ENCODE measurements at regions not wholly inside any gene's neighbourhood (a gene's known extent, or its start where the extent isn't known, plus 50 kb on each side); places are given as distances from the start of the nearest gene placed in this dataset.

DNA sequence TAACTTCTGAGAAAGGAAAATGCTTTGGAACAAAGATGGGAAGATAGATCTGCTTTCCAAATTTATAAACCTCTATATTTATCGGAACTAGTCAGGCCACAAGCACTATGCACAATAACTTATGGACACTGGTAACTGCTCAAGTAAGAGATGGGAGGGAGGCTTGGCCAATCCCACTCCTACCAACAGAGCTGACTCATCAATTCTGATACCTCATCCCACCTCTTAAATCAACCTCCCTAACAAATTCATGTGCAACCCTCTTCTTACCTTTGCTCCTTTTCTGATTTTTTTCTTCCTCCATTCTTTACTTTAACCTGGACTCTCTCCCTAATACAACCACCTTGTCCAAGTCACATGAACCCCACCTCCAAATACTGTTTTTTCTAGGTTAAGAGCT is 289.9 kb upstream of the FAM241A start:
- Histone ChIP-seq H3K27ac (ENCODE audit: low read length) (no peak overlapping the region), H3K27me3 (ENCODE audit: control insufficient read depth, insufficient read depth, low read length) (peaks cover 2% of the 10 kb centered on the region; the same call in 1 of the 2 replicates), H3K4me1 (ENCODE audit: control insufficient read depth, insufficient read depth, low read length) (no peaks in the 10 kb centered on the region), H3K9me3 (ENCODE audit: control insufficient read depth, insufficient read depth, low read depth, low read length) (no peaks in the 10 kb centered on the region), H3K4me3 (ENCODE audit: low read depth in 2 of 2, low read length in 2 of 2) (no peak overlapping the region), H3K36me3 (ENCODE audit: control insufficient read depth, insufficient read depth, low read length) (no peaks in the 10 kb centered on the region)
- TF ChIP-seq SIN3A (IDR thresholded peaks at IDR 0.05; ENCODE audit: borderline replicate concordance, insufficient read depth, low read depth, low read length) (no peak), CTCF (IDR thresholded peaks at IDR 0.05) (no peak), POLR2AphosphoS5 (IDR thresholded peaks at IDR 0.05; ENCODE audit: low read depth, low read length) (no peak), TCF7L2 (IDR thresholded peaks at IDR 0.05; ENCODE audit: low read depth, low read length) (no peak)
- TF ChIP-seq, protein P1, sequence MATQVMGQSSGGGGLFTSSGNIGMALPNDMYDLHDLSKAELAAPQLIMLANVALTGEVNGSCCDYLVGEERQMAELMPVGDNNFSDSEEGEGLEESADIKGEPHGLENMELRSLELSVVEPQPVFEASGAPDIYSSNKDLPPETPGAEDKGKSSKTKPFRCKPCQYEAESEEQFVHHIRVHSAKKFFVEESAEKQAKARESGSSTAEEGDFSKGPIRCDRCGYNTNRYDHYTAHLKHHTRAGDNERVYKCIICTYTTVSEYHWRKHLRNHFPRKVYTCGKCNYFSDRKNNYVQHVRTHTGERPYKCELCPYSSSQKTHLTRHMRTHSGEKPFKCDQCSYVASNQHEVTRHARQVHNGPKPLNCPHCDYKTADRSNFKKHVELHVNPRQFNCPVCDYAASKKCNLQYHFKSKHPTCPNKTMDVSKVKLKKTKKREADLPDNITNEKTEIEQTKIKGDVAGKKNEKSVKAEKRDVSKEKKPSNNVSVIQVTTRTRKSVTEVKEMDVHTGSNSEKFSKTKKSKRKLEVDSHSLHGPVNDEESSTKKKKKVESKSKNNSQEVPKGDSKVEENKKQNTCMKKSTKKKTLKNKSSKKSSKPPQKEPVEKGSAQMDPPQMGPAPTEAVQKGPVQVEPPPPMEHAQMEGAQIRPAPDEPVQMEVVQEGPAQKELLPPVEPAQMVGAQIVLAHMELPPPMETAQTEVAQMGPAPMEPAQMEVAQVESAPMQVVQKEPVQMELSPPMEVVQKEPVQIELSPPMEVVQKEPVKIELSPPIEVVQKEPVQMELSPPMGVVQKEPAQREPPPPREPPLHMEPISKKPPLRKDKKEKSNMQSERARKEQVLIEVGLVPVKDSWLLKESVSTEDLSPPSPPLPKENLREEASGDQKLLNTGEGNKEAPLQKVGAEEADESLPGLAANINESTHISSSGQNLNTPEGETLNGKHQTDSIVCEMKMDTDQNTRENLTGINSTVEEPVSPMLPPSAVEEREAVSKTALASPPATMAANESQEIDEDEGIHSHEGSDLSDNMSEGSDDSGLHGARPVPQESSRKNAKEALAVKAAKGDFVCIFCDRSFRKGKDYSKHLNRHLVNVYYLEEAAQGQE (IDR thresholded peaks at IDR 0.05; ENCODE audit: insufficient read depth in 1 of 2, low read depth in 2 of 2, low read length in 1 of 2), result no peak
- intact Hi-C loops (cut with micrococcal nuclease; ENCODE audit: unreplicated experiment), result loop anchor here (10.0 kb wide), 1 partner anchor 179 kb away; no protein-coding TSS in a partner anchor
- ChIA-PET POLR2A (no interaction called here), CTCF (interaction anchor here (1.0 kb wide), 1 partner anchor 82 kb away, joined by 3 read pairs; no protein-coding TSS in a partner anchor)
- ATAC-seq, result no peak
- in situ Hi-C loops (cut with HindIII; ENCODE audit: low pct_unique_long_range_greater_than_20kb, low sequenced_read_pairs), result no loop called here
- DNase-seq (ENCODE audit: low read depth, low spot score), result no peak
- BruUV-seq (replicated peaks), result no TSS peak

GRCh38 chr4:111864066-111864465 is 281.2 kb upstream of the FAM241A start:
- Histone ChIP-seq H3K4me3 (ENCODE audit: low read depth in 2 of 2, low read length in 2 of 2) (no peak overlapping the region), H3K27me3 (ENCODE audit: control insufficient read depth, insufficient read depth, low read length) (peaks cover 2% of the 10 kb centered on the region; the same call in 1 of the 2 replicates), H3K9me3 (ENCODE audit: control insufficient read depth, insufficient read depth, low read depth, low read length) (no peaks in the 10 kb centered on the region), H3K27ac (ENCODE audit: low read length) (no peak overlapping the region), H3K4me1 (ENCODE audit: control insufficient read depth, insufficient read depth, low read length) (no peaks in the 10 kb centered on the region), H3K36me3 (ENCODE audit: control insufficient read depth, insufficient read depth, low read length) (no peaks in the 10 kb centered on the region)
- BruUV-seq (replicated peaks), result no TSS peak
- DNase-seq (ENCODE audit: low read depth, low spot score), result no peak
- CTCF ChIA-PET, result no interaction called here
- intact Hi-C loops (cut with micrococcal nuclease; ENCODE audit: unreplicated experiment), result no loop called here
- no peak for TF ChIP-seq SIN3A (IDR thresholded peaks at IDR 0.05; ENCODE audit: borderline replicate concordance, insufficient read depth, low read depth, low read length)
- TF ChIP-seq, protein P1 (IDR thresholded peaks at IDR 0.05; ENCODE audit: insufficient read depth in 1 of 2, low read depth in 2 of 2, low read length in 1 of 2), result no peak
- no peak for TF ChIP-seq CTCF (IDR thresholded peaks at IDR 0.05)
- no peak for TF ChIP-seq TCF7L2 (IDR thresholded peaks at IDR 0.05; ENCODE audit: low read depth, low read length)
- no peak for TF ChIP-seq POLR2AphosphoS5 (IDR thresholded peaks at IDR 0.05; ENCODE audit: low read depth, low read length)
- POLR2A ChIA-PET, result no interaction called here
- ATAC-seq, result no peak
- in situ Hi-C loops (cut with HindIII; ENCODE audit: low pct_unique_long_range_greater_than_20kb, low sequenced_read_pairs), result no loop called here
